GM10266 (cell line): ENCODE measurements at regions not wholly inside any gene's neighbourhood (a gene's known extent, or its start where the extent isn't known, plus 50 kb on each side); places are given as distances from the start of the nearest gene placed in this dataset.

Experiments used
- DNase-seq: peaks from one replicate; pipeline ENCODE4 v3.0.0; 2012; ENCODE audit errors: extremely low spot score
- CTCF ChIP-seq: IDR thresholded peaks from 2 replicates; pipeline ENCODE4 v1.5.1; 2012; ENCODE audit warnings: mild to moderate bottlenecking, low read depth; ENCODE audit not compliant: control insufficient read depth, insufficient read depth; ENCODE audit errors: missing control alignments

GRCh38 chr3:82671466-82671865 lies 910.0 kb upstream of the GBE1 start:
- DNase-seq, result no peak
- TF ChIP-seq CTCF, result no peak

- no peak for TF ChIP-seq CTCF
- no peak for DNase-seq
Observed at GRCh38 chr3:82654708-82655107, 893.3 kb upstream of the GBE1 start.

- no peak for DNase-seq
- peak; percentile 22 for TF ChIP-seq CTCF
Observed at GRCh38 chr3:82643948-82644347, 882.5 kb upstream of the GBE1 start.

GRCh38 chr3:82641701-82642100 lies 880.3 kb upstream of the GBE1 start:
- no peak for TF ChIP-seq CTCF
- no peak for DNase-seq

GRCh38 chr3:82640254-82640653 lies 878.8 kb upstream of the GBE1 start:
- no peak for DNase-seq
- no peak for TF ChIP-seq CTCF

GRCh38 chr3:82637574-82637973 lies 876.1 kb upstream of the GBE1 start:
- no peak for TF ChIP-seq CTCF
- no peak for DNase-seq

- TF ChIP-seq CTCF, result no peak
- DNase-seq, result no peak
Observed at GRCh38 chr3:82636177-82636576, 874.7 kb upstream of the GBE1 start.
